PC-9 (cell line): ENCODE measurements at regions not wholly inside any gene's neighbourhood (a gene's known extent, or its start where the extent isn't known, plus 50 kb on each side); places are given as distances from the start of the nearest gene placed in this dataset.

Source experiments
- EZH2 ChIP-seq: fragments of 200-600 bp; sonication (generic); IDR thresholded peaks from 2 replicates; pipeline ENCODE4 v1.8.0; 2017; ENCODE audit warnings: antibody characterized with exemption, low read depth
- TF ChIP-seq, protein P1 (sequence below): fragments of 200-600 bp; sonication (generic); conservative IDR thresholded peaks from 2 replicates; pipeline ENCODE4 v1.6.1; 2017; ENCODE audit warnings: mixed run types, antibody characterized with exemption, mild to moderate bottlenecking, moderate library complexity

DNA sequence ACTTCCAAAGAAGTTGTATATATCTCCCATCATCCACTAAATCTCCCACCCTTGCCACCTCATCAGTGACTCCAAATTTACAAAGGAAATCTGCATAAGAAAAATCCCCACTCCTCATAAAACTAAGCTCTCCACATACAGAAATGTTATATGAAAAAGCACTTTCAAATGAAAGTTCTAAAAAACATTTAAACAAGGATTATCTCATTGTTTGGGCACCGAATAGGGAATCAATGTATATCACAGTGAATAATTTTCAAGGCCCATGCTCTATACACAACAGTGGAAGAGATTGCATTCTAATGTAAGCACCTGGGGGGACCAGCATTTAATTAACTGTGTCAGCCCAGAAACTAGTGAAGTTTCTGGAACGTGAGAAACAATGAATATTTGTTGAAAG lies 70.1 kb downstream of the OSR1 start:
- TF ChIP-seq, protein P1, sequence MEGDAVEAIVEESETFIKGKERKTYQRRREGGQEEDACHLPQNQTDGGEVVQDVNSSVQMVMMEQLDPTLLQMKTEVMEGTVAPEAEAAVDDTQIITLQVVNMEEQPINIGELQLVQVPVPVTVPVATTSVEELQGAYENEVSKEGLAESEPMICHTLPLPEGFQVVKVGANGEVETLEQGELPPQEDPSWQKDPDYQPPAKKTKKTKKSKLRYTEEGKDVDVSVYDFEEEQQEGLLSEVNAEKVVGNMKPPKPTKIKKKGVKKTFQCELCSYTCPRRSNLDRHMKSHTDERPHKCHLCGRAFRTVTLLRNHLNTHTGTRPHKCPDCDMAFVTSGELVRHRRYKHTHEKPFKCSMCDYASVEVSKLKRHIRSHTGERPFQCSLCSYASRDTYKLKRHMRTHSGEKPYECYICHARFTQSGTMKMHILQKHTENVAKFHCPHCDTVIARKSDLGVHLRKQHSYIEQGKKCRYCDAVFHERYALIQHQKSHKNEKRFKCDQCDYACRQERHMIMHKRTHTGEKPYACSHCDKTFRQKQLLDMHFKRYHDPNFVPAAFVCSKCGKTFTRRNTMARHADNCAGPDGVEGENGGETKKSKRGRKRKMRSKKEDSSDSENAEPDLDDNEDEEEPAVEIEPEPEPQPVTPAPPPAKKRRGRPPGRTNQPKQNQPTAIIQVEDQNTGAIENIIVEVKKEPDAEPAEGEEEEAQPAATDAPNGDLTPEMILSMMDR: no peak
- TF ChIP-seq EZH2: no peak
